T-cell (primary cell): ENCODE measurements at regions not wholly inside any gene's neighbourhood (a gene's known extent, or its start where the extent isn't known, plus 50 kb on each side); places are given as distances from the start of the nearest gene placed in this dataset.

Source experiments
- ATAC-seq, 4 experiments: fragments of 200-7000 bp in 3 of 4; fragments of 150-1000 bp in 1 of 4; cut with Tn5 transposase; replicated peaks in 1 of 4; 1 replicate in 3 of 4; 2 replicates in 1 of 4; pipeline ENCODE4 v1.10.0; 2021; ENCODE audit warnings: moderate library complexity in 3 of 4, mild to moderate bottlenecking in 2 of 4, moderate number of reproducible peaks in 1 of 4
- CTCF ChIA-PET, 2 donors: fragments of 300-600 bp; sonication (Branson Sonifier 250); formaldehyde crosslinking; loops; one replicate each; lab custom pipeline; 2022; ENCODE audit warnings: antibody characterized with exemption in 2 of 2; lab: Charles Lee
- POLR2A ChIA-PET, 2 donors: fragments of 300-600 bp; sonication (Branson Sonifier 250); formaldehyde crosslinking; loops; one replicate each; lab custom pipeline; 2022; ENCODE audit warnings: antibody characterized with exemption in 2 of 2; lab: Charles Lee
- DNase-seq, 35 experiments: peaks; one replicate each; pipeline versions ENCODE4 v3.0.0 to v3.0.0-alpha.2; 2013 to 2023
- H3K27ac ChIP-seq: one replicate; pipeline ENCODE4 v1.5.1; 2013; ENCODE audit warnings: low read length
- H3K27me3 ChIP-seq, 2 experiments: replicated peaks in 1 of 2; 1 replicate in 1 of 2; 2 replicates in 1 of 2; pipeline versions ENCODE4 v1.6.1 to v1.7.0; 2013; ENCODE audit warnings: low read length in 1 of 2, mixed read lengths in 1 of 2; ENCODE audit not compliant: control insufficient read depth in 2 of 2, insufficient read depth in 2 of 2; ENCODE audit errors: extremely low read depth in 1 of 2
- H3K36me3 ChIP-seq, 2 donors: 1 replicate in 1 of 2; 2 replicates in 1 of 2; pipeline versions ENCODE4 v1.6.1 to v1.7.0; 2013; ENCODE audit warnings: low read length in 1 of 2; ENCODE audit not compliant: control insufficient read depth in 2 of 2, insufficient read depth in 1 of 2; ENCODE audit errors: extremely low read depth in 1 of 2
- H3K4me1 ChIP-seq, 2 experiments: 1 replicate in 1 of 2; 2 replicates in 1 of 2; pipeline versions ENCODE4 v1.6.1 to v1.7.0; 2013; ENCODE audit warnings: low read length in 2 of 2, mixed read lengths in 1 of 2; ENCODE audit not compliant: insufficient read depth in 2 of 2, control insufficient read depth in 1 of 2; ENCODE audit errors: extremely low read depth in 1 of 2
- H3K4me3 ChIP-seq, 2 donors: 1 replicate in 1 of 2; 2 replicates in 1 of 2; pipeline versions ENCODE4 v1.5.1 to v1.7.0; 2013; ENCODE audit warnings: mild to moderate bottlenecking in 2 of 2, low read length in 1 of 2, moderate library complexity in 1 of 2; ENCODE audit not compliant: control insufficient read depth in 1 of 2; ENCODE audit errors: extremely low read depth in 1 of 2
- H3K9me3 ChIP-seq: 2 replicates; pipeline ENCODE4 v1.7.0; 2013
- H3K27ac Mint-ChIP-seq, 2 donors: one replicate each; pipeline ENCODE4 v1.8.0; 2020 to 2021; ENCODE audit warnings: mild to moderate bottlenecking in 2 of 2, mixed read lengths in 2 of 2
- H3K27me3 Mint-ChIP-seq, 2 donors: one replicate each; pipeline ENCODE4 v1.8.0; 2021 to 2022; ENCODE audit warnings: mixed read lengths in 2 of 2
- H3K36me3 Mint-ChIP-seq: one replicate; pipeline ENCODE4 v1.8.0; 2021; ENCODE audit warnings: mixed read lengths
- H3K4me1 Mint-ChIP-seq, 3 donors: one replicate each; pipeline ENCODE4 v1.8.0; 2020 to 2022; ENCODE audit warnings: mixed read lengths in 3 of 3, mild to moderate bottlenecking in 1 of 3
- H3K4me3 Mint-ChIP-seq, 3 donors: one replicate each; pipeline ENCODE4 v1.8.0; 2020 to 2022; ENCODE audit warnings: mild to moderate bottlenecking in 3 of 3, mixed read lengths in 3 of 3, moderate library complexity in 3 of 3
- H3K9me3 Mint-ChIP-seq, 3 donors: one replicate each; pipeline ENCODE4 v1.8.0; 2020 to 2022; ENCODE audit warnings: mixed read lengths in 3 of 3
- WGBS: methylation state at CpG from one replicate; pipeline ENCODE4 v1.1.5; 2013; ENCODE audit warnings: missing lambda C conversion rate; ENCODE audit not compliant: insufficient coverage; 5-methylcytosine and 5-hydroxymethylcytosine counted together

GRCh38 chr20:10875653-10876052 lies 201.9 kb upstream of the JAG1 start:
- Histone ChIP-seq H3K27ac (no peak overlapping the region), H3K27me3 (no peaks in the 10 kb centered on the region), H3K4me1 (no peaks in the 10 kb centered on the region), H3K4me3 (no peak overlapping the region), H3K36me3 (no peaks in the 10 kb centered on the region), H3K9me3 (no peaks in the 10 kb centered on the region)
- H3K4me1 Mint-ChIP-seq: no peaks in the 10 kb centered on the region
- H3K36me3 Mint-ChIP-seq: no peaks in the 10 kb centered on the region
- ChIA-PET POLR2A (no interaction called here), CTCF (no interaction called here)
- DNase-seq: no peak
- ATAC-seq: no peak
- H3K27ac Mint-ChIP-seq: no peak overlapping the region
- H3K9me3 Mint-ChIP-seq: peaks cover 3 to 16% (median 11%) of the 10 kb centered on the region in 3 donors
- no peak overlapping the region for H3K4me3 Mint-ChIP-seq
- WGBS: no CpG with 5 or more reads among the region's 2 CpGs
- H3K27me3 Mint-ChIP-seq: no peaks in the 10 kb centered on the region

DNA sequence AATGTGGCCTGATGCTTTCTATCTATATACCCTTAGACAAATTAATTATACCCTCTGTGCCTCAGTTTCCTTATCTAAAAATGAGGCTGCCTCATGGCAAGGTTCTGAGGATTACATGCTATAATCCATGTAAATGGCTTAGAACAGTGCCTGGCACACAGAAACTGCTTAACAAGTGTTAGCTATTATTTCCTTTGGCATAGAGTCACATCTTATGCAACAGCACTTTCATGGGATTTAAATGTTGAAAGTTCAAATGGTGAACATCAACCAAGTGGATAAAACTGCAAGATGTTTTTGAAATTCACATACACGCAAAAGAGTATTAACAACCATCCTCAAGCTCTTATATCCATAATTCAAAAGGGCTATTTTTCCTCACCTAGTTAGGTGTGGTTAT lies 202.8 kb upstream of the JAG1 start:
- Mint-ChIP-seq H3K4me1 (no peaks in the 10 kb centered on the region), H3K27me3 (no peaks in the 10 kb centered on the region), H3K9me3 (peaks cover 3 to 16% (median 11%) of the 10 kb centered on the region in 3 donors), H3K27ac (no peak overlapping the region), H3K4me3 (no peak overlapping the region), H3K36me3 (no peaks in the 10 kb centered on the region)
- ATAC-seq (no peak), DNase-seq (no peak)
- no CpG with 5 or more reads among the region's 1 CpG for WGBS
- Histone ChIP-seq H3K36me3 (no peaks in the 10 kb centered on the region), H3K27me3 (no peaks in the 10 kb centered on the region), H3K27ac (no peak overlapping the region), H3K4me1 (no peaks in the 10 kb centered on the region), H3K4me3 (no peak overlapping the region), H3K9me3 (no peaks in the 10 kb centered on the region)
- ChIA-PET CTCF (no interaction called here), POLR2A (no interaction called here)

GRCh38 chr20:10877342-10877741 lies 203.5 kb upstream of the JAG1 start:
- H3K27me3 ChIP-seq: no peaks in the 10 kb centered on the region
- ChIA-PET POLR2A (no interaction called here), CTCF (no interaction called here)
- no peaks in the 10 kb centered on the region for H3K4me1 Mint-ChIP-seq
- H3K27ac ChIP-seq: no peak overlapping the region
- no peaks in the 10 kb centered on the region for H3K4me1 ChIP-seq
- no peaks in the 10 kb centered on the region for H3K27me3 Mint-ChIP-seq
- no peaks in the 10 kb centered on the region for H3K36me3 ChIP-seq
- H3K4me3 Mint-ChIP-seq: no peak overlapping the region
- H3K4me3 ChIP-seq: no peak overlapping the region
- no peak for DNase-seq
- H3K36me3 Mint-ChIP-seq: no peaks in the 10 kb centered on the region
- 94% methylated on average over 3 of the region's 3 CpGs for WGBS
- H3K27ac Mint-ChIP-seq: no peak overlapping the region
- H3K9me3 ChIP-seq: no peaks in the 10 kb centered on the region
- no peak for ATAC-seq
- peaks cover 3 to 16% (median 11%) of the 10 kb centered on the region in 3 donors for H3K9me3 Mint-ChIP-seq

DNA sequence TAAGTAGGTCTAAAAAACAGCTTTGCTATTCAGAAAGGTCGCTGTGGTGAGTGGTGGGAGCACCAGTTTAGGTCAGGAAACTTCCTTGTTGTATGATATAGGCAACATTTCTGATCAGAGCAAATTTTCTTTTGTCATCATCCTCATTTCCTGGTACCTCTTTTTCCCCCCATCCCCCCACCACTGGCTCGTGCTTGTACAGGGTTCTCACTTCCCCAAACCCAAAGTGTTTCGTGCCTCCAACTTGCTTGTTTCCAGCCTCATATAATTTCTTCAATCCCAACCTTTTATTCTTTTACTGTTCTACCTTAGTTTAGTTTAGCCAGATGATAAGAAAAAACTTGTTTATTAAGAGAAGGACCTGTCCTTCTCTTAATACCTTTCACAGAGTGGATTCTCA lies 209.4 kb upstream of the JAG1 start:
- Mint-ChIP-seq H3K27ac (no peak overlapping the region), H3K9me3 (peaks cover 0 to 9% (median 7%) of the 10 kb centered on the region in 3 donors), H3K36me3 (no peaks in the 10 kb centered on the region), H3K4me1 (no peaks in the 10 kb centered on the region), H3K4me3 (no peak overlapping the region), H3K27me3 (no peaks in the 10 kb centered on the region)
- Histone ChIP-seq H3K9me3 (no peaks in the 10 kb centered on the region), H3K4me1 (no peaks in the 10 kb centered on the region), H3K27ac (no peak overlapping the region), H3K27me3 (no peaks in the 10 kb centered on the region), H3K36me3 (no peaks in the 10 kb centered on the region), H3K4me3 (no peak overlapping the region)
- WGBS: 27% methylated on average over 1 of the region's 3 CpGs
- ATAC-seq (no peak), DNase-seq (no peak)
- ChIA-PET CTCF (no interaction called here), POLR2A (no interaction called here)

DNA sequence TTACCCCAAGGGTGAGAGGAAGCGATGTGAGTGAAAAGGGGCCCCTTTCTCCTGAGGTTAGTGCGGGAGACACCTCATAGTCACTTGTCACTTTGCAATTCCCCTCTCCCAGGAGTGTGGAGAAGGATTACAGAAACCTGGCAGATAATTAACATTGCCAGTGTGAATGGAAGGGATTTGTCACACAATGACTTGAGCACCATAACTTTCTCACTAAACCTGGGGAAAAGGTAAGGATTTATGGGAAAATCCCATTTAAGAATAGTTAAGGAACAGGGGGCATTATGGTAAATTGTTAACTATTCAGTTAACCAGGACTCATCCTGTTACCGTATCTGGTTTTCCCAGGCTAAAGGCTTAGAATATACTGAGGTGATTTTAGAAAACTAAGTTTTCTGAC lies 219.5 kb upstream of the JAG1 start:
- DNase-seq (no peak), ATAC-seq (no peak)
- Histone ChIP-seq H3K9me3 (no peaks in the 10 kb centered on the region), H3K4me3 (no peak overlapping the region), H3K4me1 (no peaks in the 10 kb centered on the region), H3K27me3 (no peaks in the 10 kb centered on the region), H3K36me3 (no peaks in the 10 kb centered on the region), H3K27ac (no peak overlapping the region)
- H3K27me3 Mint-ChIP-seq: no peaks in the 10 kb centered on the region
- ChIA-PET POLR2A (no interaction called here), CTCF (no interaction called here)
- H3K36me3 Mint-ChIP-seq: no peaks in the 10 kb centered on the region
- no peak overlapping the region for H3K4me3 Mint-ChIP-seq
- no peak overlapping the region for H3K27ac Mint-ChIP-seq
- peaks cover 3 to 10% (median 8%) of the 10 kb centered on the region in 3 donors for H3K9me3 Mint-ChIP-seq
- H3K4me1 Mint-ChIP-seq: no peaks in the 10 kb centered on the region
- WGBS: 100% methylated on average over 1 of the region's 3 CpGs

DNA sequence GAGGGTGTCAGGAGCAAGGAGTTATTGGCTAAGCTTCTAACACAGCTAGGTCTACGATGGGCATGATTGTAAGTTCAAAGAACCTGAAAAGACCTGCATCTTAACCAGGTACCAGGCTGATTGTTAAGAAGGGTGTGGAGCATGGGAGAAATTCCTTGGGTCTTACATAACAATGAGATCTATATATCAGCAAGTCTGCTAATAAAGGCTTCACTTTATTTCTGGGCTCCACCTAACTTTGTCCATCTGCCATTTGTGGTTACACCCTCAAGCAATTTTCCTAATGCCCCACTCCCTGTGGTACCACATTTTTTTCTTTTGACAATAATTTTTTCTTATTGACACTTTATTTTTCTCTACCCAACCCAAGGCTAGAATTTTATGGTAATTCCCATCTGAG lies 223.5 kb upstream of the JAG1 start:
- no peaks in the 10 kb centered on the region for H3K27me3 Mint-ChIP-seq
- no peak overlapping the region for H3K27ac Mint-ChIP-seq
- ATAC-seq (no peak), DNase-seq (no peak)
- no CpG with 5 or more reads among the region's 1 CpG for WGBS
- no peaks in the 10 kb centered on the region for H3K36me3 Mint-ChIP-seq
- ChIA-PET POLR2A (no interaction called here), CTCF (no interaction called here)
- H3K4me3 Mint-ChIP-seq: no peak overlapping the region
- no peaks in the 10 kb centered on the region for H3K9me3 ChIP-seq
- H3K4me1 Mint-ChIP-seq: no peaks in the 10 kb centered on the region
- H3K27me3 ChIP-seq: no peaks in the 10 kb centered on the region
- peaks cover 0 to 12% (median 0%) of the 10 kb centered on the region in 3 donors for H3K9me3 Mint-ChIP-seq
- no peaks in the 10 kb centered on the region for H3K4me1 ChIP-seq
- no peaks in the 10 kb centered on the region for H3K36me3 ChIP-seq
- H3K27ac ChIP-seq: no peak overlapping the region
- no peak overlapping the region for H3K4me3 ChIP-seq

- ChIA-PET CTCF (no interaction called here), POLR2A (no interaction called here)
- no CpG with 5 or more reads among the region's 1 CpG for WGBS
- no peak overlapping the region for H3K4me3 ChIP-seq
- H3K9me3 ChIP-seq: no peaks in the 10 kb centered on the region
- Mint-ChIP-seq H3K4me3 (no peak overlapping the region), H3K27ac (no peak overlapping the region), H3K4me1 (no peaks in the 10 kb centered on the region), H3K9me3 (peaks cover 0 to 12% (median 0%) of the 10 kb centered on the region in 3 donors), H3K36me3 (no peaks in the 10 kb centered on the region), H3K27me3 (no peaks in the 10 kb centered on the region)
- no peaks in the 10 kb centered on the region for H3K4me1 ChIP-seq
- DNase-seq (no peak), ATAC-seq (no peak)
- no peaks in the 10 kb centered on the region for H3K27me3 ChIP-seq
- H3K27ac ChIP-seq: no peak overlapping the region
- H3K36me3 ChIP-seq: no peaks in the 10 kb centered on the region
Observed at GRCh38 chr20:10898552-10898951, 224.8 kb upstream of the JAG1 start.
